ENCODE measurements at regions not wholly inside any gene's neighbourhood (a gene's known extent, or its start where the extent isn't known, plus 50 kb on each side); places are given as distances from the start of the nearest gene placed in this dataset.

- POLR2A ChIA-PET (ENCODE audit: low non-redundant PET) = no interaction called here
- no peak overlapping the region for H3K27ac ChIP-seq
- no peak for DNase-seq (ENCODE audit: low spot score)
- no peak for TF ChIP-seq CTCF (conservative IDR thresholded peaks at IDR 0.05; ENCODE audit: low read depth)
- CTCF ChIA-PET = no interaction called here
Observed at GRCh38 chr13:74530011-74530410, 395.8 kb upstream of the KLF12 start.

GRCh38 chr13:74528734-74529513 is 394.7 kb upstream of the KLF12 start:
- POLR2A ChIA-PET (ENCODE audit: low non-redundant PET) = no interaction called here
- TF ChIP-seq CTCF (conservative IDR thresholded peaks at IDR 0.05; ENCODE audit: low read depth) = no peak
- peak; percentile 8 for DNase-seq (ENCODE audit: low spot score)
- CTCF ChIA-PET = interaction anchor here (0.6 kb wide), 2 partner anchors 216 to 243 kb away, joined by 3 read pairs; no protein-coding TSS in a partner anchor
- no peak overlapping the region for H3K27ac ChIP-seq

GRCh38 chr13:74523057-74523456 is 388.9 kb upstream of the KLF12 start:
- no peak for TF ChIP-seq CTCF (conservative IDR thresholded peaks at IDR 0.05; ENCODE audit: low read depth)
- ChIA-PET CTCF (no interaction called here), POLR2A (ENCODE audit: low non-redundant PET) (no interaction called here)
- no peak for DNase-seq (ENCODE audit: low spot score)
- H3K27ac ChIP-seq = no peak overlapping the region

- H3K27ac ChIP-seq = no peak overlapping the region
- ChIA-PET POLR2A (ENCODE audit: low non-redundant PET) (no interaction called here), CTCF (no interaction called here)
- no peak for DNase-seq (ENCODE audit: low spot score)
- no peak for TF ChIP-seq CTCF (conservative IDR thresholded peaks at IDR 0.05; ENCODE audit: low read depth)
Observed at GRCh38 chr13:74511523-74511922, 377.3 kb upstream of the KLF12 start.

- DNase-seq (ENCODE audit: low spot score) = no peak
- ChIA-PET CTCF (no interaction called here), POLR2A (ENCODE audit: low non-redundant PET) (no interaction called here)
- no peak overlapping the region for H3K27ac ChIP-seq
- TF ChIP-seq CTCF (conservative IDR thresholded peaks at IDR 0.05; ENCODE audit: low read depth) = no peak
Observed at GRCh38 chr13:74487091-74487722, 353.0 kb upstream of the KLF12 start.

- ChIA-PET POLR2A (ENCODE audit: low non-redundant PET) (no interaction called here), CTCF (no interaction called here)
- DNase-seq (ENCODE audit: low spot score) = no peak
- TF ChIP-seq CTCF (conservative IDR thresholded peaks at IDR 0.05; ENCODE audit: low read depth) = no peak
- H3K27ac ChIP-seq = no peak overlapping the region
Observed at GRCh38 chr13:74485757-74486156, 351.6 kb upstream of the KLF12 start.
